GM10248 (cell line): ENCODE measurements at regions not wholly inside any gene's neighbourhood (a gene's known extent, or its start where the extent isn't known, plus 50 kb on each side); places are given as distances from the start of the nearest gene placed in this dataset.

Source experiments
- CTCF ChIA-PET: fragments of 300-600 bp; sonication (Branson Sonifier 250); formaldehyde crosslinking; extraction: SDS; loops from one replicate; lab custom pipeline; 2021; ENCODE audit warnings: antibody characterized with exemption; lab: Yijun Ruan, JAX
- POLR2A ChIA-PET: fragments of 350-650 bp; sonication (Branson Sonifier 250); formaldehyde crosslinking; extraction: SDS; loops from one replicate; lab custom pipeline; 2020; ENCODE audit warnings: antibody characterized with exemption; lab: Yijun Ruan, JAX
- DNase-seq: peaks from one replicate; pipeline ENCODE4 v3.0.0; 2012; ENCODE audit errors: extremely low spot score
- CTCF ChIP-seq: IDR thresholded peaks from 2 replicates; pipeline ENCODE4 v1.5.1; 2012; ENCODE audit warnings: mild to moderate bottlenecking, low read depth; ENCODE audit errors: extremely low read depth, missing control alignments, control extremely low read depth

DNA sequence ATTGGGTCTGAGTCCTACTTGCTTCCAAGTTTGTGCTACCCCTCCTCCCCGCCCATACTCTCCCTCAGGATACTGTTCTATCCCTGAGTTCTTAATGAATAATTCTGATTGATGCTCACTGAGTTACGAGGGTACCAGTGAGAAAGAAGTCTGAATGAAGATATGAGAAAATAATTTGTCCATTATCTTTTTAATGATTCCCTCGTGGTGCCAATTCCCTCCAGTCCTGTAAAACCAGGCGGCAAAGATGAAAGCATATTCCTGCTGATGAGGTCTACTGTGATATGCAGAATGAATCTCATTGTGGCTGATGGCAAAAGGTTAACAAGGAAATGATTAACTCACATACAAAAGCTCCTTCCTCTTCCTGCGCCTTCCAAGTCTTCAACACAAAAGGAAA, 650.2 kb upstream of the SLC39A10 start:
- TF ChIP-seq CTCF: no peak
- ChIA-PET POLR2A (no interaction called here), CTCF (no interaction called here)
- no peak for DNase-seq

- ChIA-PET POLR2A (no interaction called here), CTCF (interaction anchor here (1.7 kb wide), 1 partner anchor 23 kb away, joined by 5 read pairs; no protein-coding TSS in a partner anchor)
Measured at GRCh38 chr2:195003881-195004471, 653.0 kb upstream of the SLC39A10 start.

DNA sequence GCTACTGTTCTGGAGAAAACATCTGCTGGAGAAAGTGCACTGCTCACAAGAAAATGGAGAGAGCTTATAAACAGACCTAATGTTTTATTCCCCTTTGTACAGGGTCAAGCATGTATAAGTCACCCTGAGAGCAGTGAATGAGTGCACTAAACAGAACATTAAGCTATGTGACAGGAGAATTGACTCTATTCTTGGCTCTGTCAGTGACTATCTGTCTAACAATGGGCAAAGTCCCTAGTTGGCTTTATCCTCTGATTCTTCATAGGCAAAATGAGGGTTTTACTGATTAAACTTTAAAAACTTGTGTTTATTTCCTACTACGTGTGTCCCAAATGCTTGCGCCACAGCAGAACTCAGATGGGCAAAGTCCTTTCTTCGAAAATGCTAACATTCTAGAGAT, 655.1 kb upstream of the SLC39A10 start:
- CTCF ChIA-PET: interaction anchor here (1.7 kb wide), 1 partner anchor 22 kb away, joined by 4 read pairs; no protein-coding TSS in a partner anchor
- DNase-seq: no peak
- no peak for TF ChIP-seq CTCF
- POLR2A ChIA-PET: no interaction called here

More at GRCh38 chr2:195003881-195004471, 653.0 kb upstream of the SLC39A10 start:
- no peak for DNase-seq
- no peak for TF ChIP-seq CTCF

- TF ChIP-seq CTCF: no peak
- DNase-seq: no peak
- CTCF ChIA-PET: interaction anchor here (0.9 to 2.1 kb wide), 5 partner anchors 9 to 38 kb away, joined by 3 to 5 read pairs (median 3); no protein-coding TSS in a partner anchor
- POLR2A ChIA-PET: no interaction called here
Measured at GRCh38 chr2:194999771-195000170, 657.3 kb upstream of the SLC39A10 start.

GRCh38 chr2:194992648-194993047, 664.4 kb upstream of the SLC39A10 start:
- ChIA-PET POLR2A (no interaction called here), CTCF (interaction anchor here (0.9 to 1.2 kb wide), 2 partner anchors 10 to 17 kb away, joined by 3 to 4 read pairs; no protein-coding TSS in a partner anchor)
- DNase-seq: no peak
- TF ChIP-seq CTCF: no peak

DNA sequence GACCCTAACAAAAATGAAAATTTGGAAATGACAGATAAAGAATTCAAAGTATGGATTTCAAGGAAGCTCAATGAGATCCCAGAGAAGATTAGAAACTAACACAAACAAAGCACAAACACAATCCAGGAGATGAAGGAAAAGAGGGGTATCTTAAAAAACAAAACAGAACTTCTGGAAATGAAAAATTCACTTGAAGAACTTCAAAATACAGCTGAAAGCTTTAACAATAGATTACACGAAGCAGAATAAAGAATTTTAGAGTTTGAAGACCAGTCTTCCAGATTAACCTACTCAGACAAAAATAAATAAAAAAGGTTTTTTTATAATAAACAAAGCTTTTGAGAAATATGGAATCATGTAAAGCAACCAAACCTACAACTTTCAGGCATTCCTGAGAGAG, 671.8 kb upstream of the SLC39A10 start:
- POLR2A ChIA-PET: no interaction called here
- DNase-seq: no peak
- CTCF ChIA-PET: no interaction called here
- TF ChIP-seq CTCF: no peak
